CD4-positive, CD25-positive, alpha-beta regulatory T cell (primary cell): ENCODE measurements at regions not wholly inside any gene's neighbourhood (a gene's known extent, or its start where the extent isn't known, plus 50 kb on each side); places are given as distances from the start of the nearest gene placed in this dataset.

Experiments used
- ATAC-seq, 2 donors: fragments of 150-1000 bp; cut with Tn5 transposase; one replicate each; pipeline ENCODE4 v1.10.0; 2021; ENCODE audit warnings: low read depth in 2 of 2, moderate number of reproducible peaks in 2 of 2, moderate library complexity in 1 of 2
- DNase-seq, 3 donors: peaks; one replicate each; pipeline versions ENCODE4 v3.0.0 to v3.0.0-alpha.2; 2012 to 2022; ENCODE audit warnings: mixed read lengths in 1 of 3
- H3K27ac ChIP-seq: one replicate; pipeline ENCODE4 v1.7.0; 2013; ENCODE audit warnings: mild to moderate bottlenecking, low read length; ENCODE audit not compliant: insufficient read depth, poor library complexity, severe bottlenecking
- H3K27me3 ChIP-seq: one replicate; pipeline ENCODE4 v1.7.0; 2013; ENCODE audit warnings: low read length; ENCODE audit not compliant: control insufficient read depth, insufficient read depth
- H3K36me3 ChIP-seq: one replicate; pipeline ENCODE4 v1.7.0; 2013; ENCODE audit warnings: mild to moderate bottlenecking, low read length, moderate library complexity; ENCODE audit not compliant: control insufficient read depth, insufficient read depth
- H3K4me1 ChIP-seq: 2 replicates; pipeline ENCODE4 v1.7.0; 2013; ENCODE audit warnings: mild to moderate bottlenecking, low read length; ENCODE audit not compliant: insufficient read depth, control insufficient read depth, poor library complexity, severe bottlenecking
- H3K4me3 ChIP-seq: one replicate; pipeline ENCODE4 v1.7.0; 2013; ENCODE audit warnings: low read depth, mild to moderate bottlenecking, low read length, moderate library complexity
- H3K9me3 ChIP-seq, 2 experiments: 1 replicate in 1 of 2; 2 replicates in 1 of 2; pipeline ENCODE4 v1.7.0; 2013; ENCODE audit warnings: low read length in 2 of 2, mild to moderate bottlenecking in 1 of 2, moderate library complexity in 1 of 2; ENCODE audit not compliant: control insufficient read depth in 2 of 2
- H3K27ac Mint-ChIP-seq, 3 donors: one replicate each; pipeline ENCODE4 v1.8.0; 2020 to 2022; ENCODE audit warnings: mild to moderate bottlenecking in 3 of 3, mixed read lengths in 3 of 3, moderate library complexity in 2 of 3
- H3K27me3 Mint-ChIP-seq: one replicate; pipeline ENCODE4 v1.8.0; 2022; ENCODE audit warnings: mild to moderate bottlenecking, mixed read lengths
- H3K36me3 Mint-ChIP-seq: one replicate; pipeline ENCODE4 v1.8.0; 2020; ENCODE audit warnings: mixed read lengths
- H3K4me1 Mint-ChIP-seq, 4 donors: one replicate each; pipeline ENCODE4 v1.8.0; 2020 to 2022; ENCODE audit warnings: mixed read lengths in 4 of 4, mild to moderate bottlenecking in 1 of 4
- H3K4me3 Mint-ChIP-seq, 4 donors: one replicate each; pipeline ENCODE4 v1.8.0; 2020 to 2022; ENCODE audit warnings: mild to moderate bottlenecking in 4 of 4, mixed read lengths in 4 of 4, moderate library complexity in 3 of 4
- H3K9me3 Mint-ChIP-seq, 7 donors: one replicate each; pipeline ENCODE4 v1.8.0; 2020 to 2022; ENCODE audit warnings: mixed read lengths in 7 of 7, mild to moderate bottlenecking in 3 of 7, moderate library complexity in 2 of 7

DNA sequence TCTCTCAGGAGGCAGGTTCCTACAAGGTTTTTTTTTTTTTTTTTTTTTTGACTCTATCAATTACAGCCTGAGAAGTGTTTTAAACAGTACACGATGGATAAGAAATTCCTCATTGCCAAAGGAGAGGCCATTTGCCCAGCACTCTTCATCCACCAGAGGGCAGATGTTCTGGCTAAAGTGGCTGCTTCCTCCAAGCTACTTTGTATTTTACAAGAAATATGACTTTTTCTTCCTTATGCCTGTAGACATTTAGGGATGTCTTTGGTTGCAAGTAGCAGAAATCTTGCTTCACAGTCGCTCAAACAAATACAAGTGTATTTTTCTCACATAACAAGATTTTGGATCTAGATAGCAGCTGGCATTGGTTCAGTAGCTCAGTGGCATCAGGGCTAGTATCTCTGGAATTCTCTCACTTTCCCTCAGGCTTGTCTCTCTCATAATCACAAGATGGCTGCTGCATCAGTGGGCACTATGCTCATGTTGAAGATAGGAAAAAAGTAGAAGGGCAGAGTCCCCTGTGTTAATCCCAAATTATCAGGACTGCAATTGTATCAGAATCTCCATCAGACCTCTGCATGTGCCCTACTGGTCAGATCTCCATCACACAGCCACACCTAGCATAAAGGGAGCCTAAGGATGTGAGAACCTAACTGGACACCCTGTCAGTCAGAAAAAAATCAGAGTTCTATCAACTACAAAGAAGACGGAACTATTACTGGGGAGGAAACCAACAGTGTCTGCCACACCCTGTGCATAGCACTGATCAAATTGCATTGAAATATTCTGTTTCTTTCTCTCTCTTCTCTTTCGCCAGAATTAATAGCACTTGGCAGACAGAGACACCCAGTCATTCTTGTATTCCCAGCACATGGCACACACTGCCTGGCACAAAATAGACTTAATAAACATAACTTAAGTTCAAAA lies 138.9 kb upstream of the COL8A1 start:
- Histone ChIP-seq H3K36me3 (no peaks in the 10 kb centered on the region), H3K4me1 (no peaks in the 10 kb centered on the region), H3K27me3 (no peaks in the 10 kb centered on the region), H3K4me3 (no peak overlapping the region), H3K27ac (no peak overlapping the region), H3K9me3 (no peaks in the 10 kb centered on the region)
- DNase-seq (peak in 1 of 3 donors; percentile 22), ATAC-seq (no peak)
- Mint-ChIP-seq H3K4me1 (no peaks in the 10 kb centered on the region), H3K27me3 (no peaks in the 10 kb centered on the region), H3K36me3 (no peaks in the 10 kb centered on the region), H3K27ac (no peak overlapping the region), H3K9me3 (peaks cover 0 to 2% (median 0%) of the 10 kb centered on the region in 7 donors), H3K4me3 (no peak overlapping the region)

DNA sequence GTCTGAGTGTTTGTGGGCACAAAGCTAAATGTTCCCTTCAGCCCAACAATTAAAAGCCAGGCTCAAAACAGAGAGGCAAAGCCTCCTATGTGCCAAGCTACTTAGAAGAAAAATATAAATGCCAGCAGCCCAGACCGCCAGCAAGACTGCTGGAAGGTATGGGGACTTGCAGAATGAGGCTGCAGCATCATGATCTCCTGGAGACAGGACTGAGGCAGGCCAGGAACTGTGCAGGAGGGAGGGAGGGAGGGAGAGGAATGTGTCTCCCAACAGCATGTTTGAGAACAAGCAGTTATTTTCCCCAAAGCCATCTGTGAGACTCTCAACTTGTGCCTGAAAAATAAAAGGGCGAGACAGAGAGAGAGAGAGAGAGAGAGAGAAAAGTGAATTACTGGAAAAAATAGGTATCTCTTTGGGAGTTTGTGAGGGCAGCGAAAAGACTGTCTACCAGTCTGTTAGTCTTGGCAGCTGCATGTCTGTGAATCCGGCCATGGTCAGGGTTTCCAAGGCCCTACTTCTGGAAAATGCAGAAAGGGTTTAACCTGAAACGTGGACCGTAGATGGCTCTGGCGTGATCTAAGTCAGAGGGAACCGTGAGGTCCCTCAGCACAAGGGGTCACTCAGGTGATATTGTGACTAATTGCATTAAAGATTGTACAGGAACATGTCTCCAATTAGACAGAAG lies 139.7 kb upstream of the COL8A1 start:
- Histone ChIP-seq H3K9me3 (no peaks in the 10 kb centered on the region), H3K4me3 (no peak overlapping the region), H3K4me1 (no peaks in the 10 kb centered on the region), H3K27me3 (no peaks in the 10 kb centered on the region), H3K36me3 (no peaks in the 10 kb centered on the region), H3K27ac (no peak overlapping the region)
- Mint-ChIP-seq H3K36me3 (no peaks in the 10 kb centered on the region), H3K9me3 (peaks cover 0 to 4% (median 0%) of the 10 kb centered on the region in 7 donors), H3K4me1 (no peaks in the 10 kb centered on the region), H3K4me3 (no peak overlapping the region), H3K27me3 (no peaks in the 10 kb centered on the region), H3K27ac (no peak overlapping the region)
- no peak for DNase-seq
- ATAC-seq = no peak

DNA sequence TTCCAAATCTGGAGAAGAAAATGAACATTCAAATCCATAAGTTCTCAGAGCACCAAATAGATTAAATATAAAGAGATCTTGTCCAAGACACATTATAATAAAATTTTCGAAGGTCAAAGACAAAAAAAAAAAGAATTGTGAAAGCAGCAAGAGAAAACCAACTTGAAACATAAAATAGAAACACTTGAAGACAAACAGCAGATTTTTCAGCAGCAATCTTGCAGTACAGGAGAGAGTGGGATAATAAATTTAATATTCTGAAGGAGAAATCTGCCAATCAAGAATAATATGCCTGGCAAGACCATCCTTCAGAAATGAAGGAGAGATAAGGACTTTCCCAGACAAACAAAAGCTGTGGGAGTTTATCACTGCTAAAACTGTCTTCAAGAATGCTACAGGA lies 150.5 kb upstream of the COL8A1 start:
- no peaks in the 10 kb centered on the region for H3K4me1 Mint-ChIP-seq
- H3K27me3 ChIP-seq = no peaks in the 10 kb centered on the region
- no peak for ATAC-seq
- H3K27ac ChIP-seq = no peak overlapping the region
- H3K27ac Mint-ChIP-seq = no peak overlapping the region
- H3K4me1 ChIP-seq = no peaks in the 10 kb centered on the region
- H3K4me3 ChIP-seq = no peak overlapping the region
- H3K36me3 Mint-ChIP-seq = no peaks in the 10 kb centered on the region
- no peaks in the 10 kb centered on the region for H3K36me3 ChIP-seq
- DNase-seq = no peak
- no peak overlapping the region for H3K4me3 Mint-ChIP-seq
- no peaks in the 10 kb centered on the region for H3K27me3 Mint-ChIP-seq
- peaks cover 0 to 27% (median 12%) of the 10 kb centered on the region in 7 donors for H3K9me3 Mint-ChIP-seq
- H3K9me3 ChIP-seq = peaks cover 0 to 9% of the 10 kb centered on the region in 2 experiments

DNA sequence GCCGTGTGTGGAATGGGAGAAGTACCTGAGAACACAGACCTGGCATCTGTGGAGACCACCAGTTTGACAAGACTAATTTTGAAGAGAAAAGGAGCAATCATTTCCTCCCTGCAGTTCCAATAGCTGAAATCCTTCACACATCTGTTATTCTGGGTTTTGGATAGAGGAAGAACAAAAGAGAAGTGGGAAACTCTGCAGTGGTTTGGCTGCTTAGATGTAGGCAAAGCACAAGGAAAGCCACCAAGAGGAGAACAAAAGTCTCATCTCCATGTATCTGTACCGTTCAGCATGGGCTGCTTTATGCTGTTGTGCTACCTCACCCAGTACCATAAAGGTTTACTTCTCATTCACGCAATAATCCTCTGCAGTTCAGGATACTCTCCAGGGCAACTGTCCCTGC lies 153.1 kb upstream of the COL8A1 start:
- Mint-ChIP-seq H3K9me3 (peaks cover 0 to 22% (median 9%) of the 10 kb centered on the region in 7 donors), H3K36me3 (no peaks in the 10 kb centered on the region), H3K4me3 (no peak overlapping the region), H3K27ac (no peak overlapping the region), H3K27me3 (no peaks in the 10 kb centered on the region), H3K4me1 (no peaks in the 10 kb centered on the region)
- no peak for DNase-seq
- peaks cover 0 to 9% of the 10 kb centered on the region in 2 experiments for H3K9me3 ChIP-seq
- H3K27ac ChIP-seq = no peak overlapping the region
- no peaks in the 10 kb centered on the region for H3K36me3 ChIP-seq
- H3K4me3 ChIP-seq = no peak overlapping the region
- H3K27me3 ChIP-seq = no peaks in the 10 kb centered on the region
- no peaks in the 10 kb centered on the region for H3K4me1 ChIP-seq
- ATAC-seq = no peak

DNA sequence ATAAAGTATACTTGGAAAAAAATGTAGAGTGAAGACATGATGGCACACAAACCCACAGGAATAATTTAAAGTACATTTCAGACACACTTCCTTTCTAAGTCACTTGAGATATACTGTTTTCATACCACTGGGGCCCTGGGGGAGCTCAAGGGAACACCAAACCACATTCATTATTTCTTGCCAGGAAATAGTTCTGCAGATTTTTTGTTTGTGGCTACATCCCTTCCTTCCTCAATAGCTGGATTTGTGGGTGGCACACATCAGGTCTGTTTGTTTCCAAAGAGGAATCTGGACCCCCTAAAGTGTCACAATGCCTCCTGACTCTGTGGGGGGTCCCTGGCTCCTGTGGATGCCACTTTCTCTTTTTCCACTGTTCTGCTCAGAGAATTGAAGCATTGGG lies 153.5 kb upstream of the COL8A1 start:
- Histone ChIP-seq H3K27ac (no peak overlapping the region), H3K4me3 (no peak overlapping the region)

DNA sequence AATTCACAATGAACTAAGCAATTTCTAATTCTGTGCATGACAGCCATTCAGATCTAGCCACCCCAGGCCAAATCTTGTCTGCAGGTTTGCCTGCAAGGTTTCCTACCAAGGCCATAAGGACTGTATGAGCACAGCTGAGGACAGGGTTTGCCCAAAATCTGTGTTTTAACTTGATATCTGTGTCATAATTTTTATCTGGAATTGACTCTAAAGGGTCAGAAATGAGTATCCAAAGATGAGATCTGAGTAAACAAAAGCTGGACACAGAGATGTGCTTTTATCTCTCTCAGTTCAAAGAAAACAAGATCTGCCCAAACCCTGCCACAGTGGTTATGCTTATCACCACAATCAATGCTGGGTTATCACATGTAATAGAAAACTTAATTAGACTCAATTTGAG lies 154.6 kb upstream of the COL8A1 start:
- H3K36me3 Mint-ChIP-seq = no peaks in the 10 kb centered on the region
- Histone ChIP-seq H3K27me3 (no peaks in the 10 kb centered on the region), H3K36me3 (no peaks in the 10 kb centered on the region), H3K4me1 (no peaks in the 10 kb centered on the region), H3K27ac (no peak overlapping the region), H3K9me3 (peaks cover 0 to 9% of the 10 kb centered on the region in 2 experiments), H3K4me3 (no peak overlapping the region)
- peaks cover 0 to 16% (median 7%) of the 10 kb centered on the region in 7 donors for H3K9me3 Mint-ChIP-seq
- no peaks in the 10 kb centered on the region for H3K4me1 Mint-ChIP-seq
- no peak for DNase-seq
- no peaks in the 10 kb centered on the region for H3K27me3 Mint-ChIP-seq
- no peak for ATAC-seq
- no peak overlapping the region for H3K4me3 Mint-ChIP-seq
- H3K27ac Mint-ChIP-seq = no peak overlapping the region

More for the DNA sequence above, 153.5 kb upstream of the COL8A1 start:
- H3K9me3 ChIP-seq = peaks cover 0 to 9% of the 10 kb centered on the region in 2 experiments
- no peaks in the 10 kb centered on the region for H3K36me3 ChIP-seq
- no peaks in the 10 kb centered on the region for H3K4me1 ChIP-seq
- Mint-ChIP-seq H3K27ac (no peak overlapping the region), H3K4me1 (no peaks in the 10 kb centered on the region), H3K36me3 (no peaks in the 10 kb centered on the region), H3K4me3 (no peak overlapping the region), H3K9me3 (peaks cover 0 to 22% (median 9%) of the 10 kb centered on the region in 7 donors), H3K27me3 (no peaks in the 10 kb centered on the region)
- no peak for ATAC-seq
- H3K27me3 ChIP-seq = no peaks in the 10 kb centered on the region
- DNase-seq = no peak

DNA sequence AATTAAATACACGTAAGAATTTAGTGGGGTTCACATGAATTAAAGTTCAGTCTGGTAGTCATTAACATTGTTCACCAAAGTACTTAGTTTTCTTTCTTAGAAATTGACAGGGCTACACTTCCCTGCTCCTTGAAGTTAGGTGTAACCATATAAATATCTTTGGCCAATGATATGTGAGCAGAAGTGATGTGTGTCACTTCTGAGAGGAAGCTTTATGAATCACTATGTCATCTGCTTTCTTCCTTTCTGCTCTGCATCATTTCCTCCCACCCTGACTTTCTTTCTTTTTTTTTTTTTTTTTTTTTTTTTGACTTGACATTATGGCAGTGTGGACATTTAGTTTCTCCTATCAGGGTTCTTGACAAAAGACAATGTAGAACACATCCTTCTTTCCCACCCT lies 156.2 kb upstream of the COL8A1 start:
- peaks cover 0 to 9% (median 3%) of the 10 kb centered on the region in 7 donors for H3K9me3 Mint-ChIP-seq
- Histone ChIP-seq H3K27ac (no peak overlapping the region), H3K9me3 (peaks cover 0 to 8% of the 10 kb centered on the region in 2 experiments), H3K36me3 (no peaks in the 10 kb centered on the region), H3K27me3 (no peaks in the 10 kb centered on the region), H3K4me1 (no peaks in the 10 kb centered on the region), H3K4me3 (no peak overlapping the region)
- no peak overlapping the region for H3K4me3 Mint-ChIP-seq
- no peak overlapping the region for H3K27ac Mint-ChIP-seq
- H3K4me1 Mint-ChIP-seq = no peaks in the 10 kb centered on the region
- no peaks in the 10 kb centered on the region for H3K27me3 Mint-ChIP-seq
- DNase-seq (no peak), ATAC-seq (no peak)
- no peaks in the 10 kb centered on the region for H3K36me3 Mint-ChIP-seq
